Heart right ventricle (tissue), 16 donors: ENCODE measurements at regions not wholly inside any gene's neighbourhood (a gene's known extent, or its start where the extent isn't known, plus 50 kb on each side); places are given as distances from the start of the nearest gene placed in this dataset.

ENCODE experiments used
- ATAC-seq, 8 donors: fragments of 200-7000 bp; cut with Tn5 transposase; one replicate each; pipeline ENCODE4 v1.9.1; 2020; ENCODE audit warnings: mild to moderate bottlenecking in 8 of 8, moderate library complexity in 8 of 8, moderate number of reproducible peaks in 1 of 8
- DNase-seq, 2 donors: peaks; one replicate each; pipeline ENCODE4 v3.0.0-alpha.2; 2020
- H3K27ac ChIP-seq, 10 donors: fragments of 200-600 bp; sonication (generic) in 2 of 10; one replicate each; pipeline versions ENCODE4 v1.5.0 to v1.8.0; 2020 to 2022; ENCODE audit warnings: mild to moderate bottlenecking in 3 of 10
- H3K27me3 ChIP-seq, 7 donors: fragments of 200-600 bp; one replicate each; pipeline ENCODE4 v1.8.0; 2021 to 2022; ENCODE audit warnings: mild to moderate bottlenecking in 2 of 7
- H3K36me3 ChIP-seq, 9 donors: fragments of 200-600 bp; sonication (generic) in 1 of 9; one replicate each; pipeline versions ENCODE4 v1.5.0 to v1.8.0; 2020 to 2022; ENCODE audit warnings: mild to moderate bottlenecking in 2 of 9
- H3K4me1 ChIP-seq, 9 donors: fragments of 200-600 bp; sonication (generic) in 1 of 9; one replicate each; pipeline versions ENCODE4 v1.5.0 to v1.8.0; 2020 to 2022; ENCODE audit warnings: mild to moderate bottlenecking in 4 of 9
- H3K4me3 ChIP-seq, 10 donors: fragments of 200-600 bp; sonication (generic) in 2 of 10; one replicate each; pipeline versions ENCODE4 v1.5.0 to v1.8.0; 2020 to 2022; ENCODE audit warnings: mild to moderate bottlenecking in 7 of 10, moderate library complexity in 2 of 10
- H3K9me3 ChIP-seq, 11 donors: fragments of 200-600 bp in 10 of 11; sonication (generic) in 2 of 11; one replicate each; pipeline versions ENCODE4 v1.5.0 to v1.8.0; 2013 to 2022; ENCODE audit warnings: mild to moderate bottlenecking in 2 of 11, control low read depth in 1 of 11, moderate library complexity in 1 of 11
- WGBS, 2 donors: extraction: QIAGEN DNeasy Blood & Tissue Kit; methylation state at CpG; one replicate each; pipeline ENCODE4 v1.1.7; 2013; ENCODE audit warnings: inconsistent platforms in 1 of 2; 5-methylcytosine and 5-hydroxymethylcytosine counted together
- intact Hi-C, 10 donors: fragments of 100-400 bp; cut with DNase I; formaldehyde crosslinking; loops; one replicate each; pipeline versions ENCODE4 v1.11.1 to v1.14.2; 2022
- TF ChIP-seq, protein P1 (sequence below), 9 donors: fragments of 200-600 bp; sonication (generic) in 2 of 9; IDR thresholded peaks; one replicate each; pipeline versions ENCODE4 v1.5.0 to v1.8.0; 2021 to 2022; ENCODE audit warnings: antibody characterized with exemption in 9 of 9, mild to moderate bottlenecking in 5 of 9, moderate library complexity in 1 of 9
- donor health status: Arrhythmogenic right ventricular cardiomyopathy.
- donor health status: ischemic (EF 13 %, LVEDD 7.1; RV severe dilation, severe dysfunction).
- donor health status: healthy with polysubstance abuse.
- donor health status: DM: no; HTN: yes; CAD: no.
- donor health status: DM: no; HTN: no; CAD: no.
- donor health status: ischemic (EF 25% LVEDD 6.9; RV normal size, moderate dysfunction).
- donor health status: ischemic (EF 25% LVEDD 5.7; RV mildly dilated, moderate dysfunction).
- donor health status: healthy.
- donor health status: DM: yes; HTN: yes; CAD: no.
- donor health status: Ischemic cardiomyopathy.
- donor health status: ischemic (EF 35%, LVEDD 5.7; RV mildly dilated, moderate dysfunction).
- donor health status: nonischemic (EF 11% LVEDD 7.7; RV severe dilation, severe dysfunction).
- donor health status: DM: yes; HTN: yes; CAD: no.
- donor health status: PGD.
- donor health status: ischemic (EF 29% LVEDD 5.4; RV normal size, mild dysfunction).
- donor health status: nonischemic (EF 23%, LVEDD 6.1; RV moderate dilation, normal function).

DNA sequence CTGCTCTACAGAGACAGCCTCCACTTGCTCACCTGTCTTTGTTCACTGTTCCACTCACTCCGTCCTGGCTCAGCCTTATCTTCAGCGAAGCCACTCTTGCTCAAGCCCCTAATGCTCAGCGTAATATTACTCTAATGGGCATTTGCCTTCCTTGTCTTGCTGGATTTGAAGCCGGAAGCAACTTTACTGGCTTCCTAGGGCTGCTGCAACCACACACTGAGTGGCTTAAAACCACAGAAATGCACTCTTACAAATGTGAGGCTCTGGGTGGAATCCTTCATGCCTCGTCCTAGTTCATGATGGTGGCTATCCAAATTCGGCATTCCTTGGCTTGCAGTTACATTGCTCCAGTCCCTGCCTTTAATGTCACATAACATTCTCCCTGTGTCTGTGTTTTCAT, 85.5 kb upstream of the MARCHF11 start:
- H3K4me1 ChIP-seq: no peaks in the 10 kb centered on the region
- intact Hi-C loops: no loop called here
- H3K9me3 ChIP-seq: no peaks in the 10 kb centered on the region
- H3K27me3 ChIP-seq: no peaks in the 10 kb centered on the region
- WGBS, 2 donors: 86 to 88% methylated on average over 6 of the region's 6 CpGs
- H3K36me3 ChIP-seq: no peaks in the 10 kb centered on the region
- no peak overlapping the region for H3K4me3 ChIP-seq
- TF ChIP-seq, protein P1, sequence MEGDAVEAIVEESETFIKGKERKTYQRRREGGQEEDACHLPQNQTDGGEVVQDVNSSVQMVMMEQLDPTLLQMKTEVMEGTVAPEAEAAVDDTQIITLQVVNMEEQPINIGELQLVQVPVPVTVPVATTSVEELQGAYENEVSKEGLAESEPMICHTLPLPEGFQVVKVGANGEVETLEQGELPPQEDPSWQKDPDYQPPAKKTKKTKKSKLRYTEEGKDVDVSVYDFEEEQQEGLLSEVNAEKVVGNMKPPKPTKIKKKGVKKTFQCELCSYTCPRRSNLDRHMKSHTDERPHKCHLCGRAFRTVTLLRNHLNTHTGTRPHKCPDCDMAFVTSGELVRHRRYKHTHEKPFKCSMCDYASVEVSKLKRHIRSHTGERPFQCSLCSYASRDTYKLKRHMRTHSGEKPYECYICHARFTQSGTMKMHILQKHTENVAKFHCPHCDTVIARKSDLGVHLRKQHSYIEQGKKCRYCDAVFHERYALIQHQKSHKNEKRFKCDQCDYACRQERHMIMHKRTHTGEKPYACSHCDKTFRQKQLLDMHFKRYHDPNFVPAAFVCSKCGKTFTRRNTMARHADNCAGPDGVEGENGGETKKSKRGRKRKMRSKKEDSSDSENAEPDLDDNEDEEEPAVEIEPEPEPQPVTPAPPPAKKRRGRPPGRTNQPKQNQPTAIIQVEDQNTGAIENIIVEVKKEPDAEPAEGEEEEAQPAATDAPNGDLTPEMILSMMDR (IDR thresholded peaks at IDR 0.05): no peak
- no peak overlapping the region for H3K27ac ChIP-seq
- ATAC-seq: no peak
- DNase-seq: no peak

DNA sequence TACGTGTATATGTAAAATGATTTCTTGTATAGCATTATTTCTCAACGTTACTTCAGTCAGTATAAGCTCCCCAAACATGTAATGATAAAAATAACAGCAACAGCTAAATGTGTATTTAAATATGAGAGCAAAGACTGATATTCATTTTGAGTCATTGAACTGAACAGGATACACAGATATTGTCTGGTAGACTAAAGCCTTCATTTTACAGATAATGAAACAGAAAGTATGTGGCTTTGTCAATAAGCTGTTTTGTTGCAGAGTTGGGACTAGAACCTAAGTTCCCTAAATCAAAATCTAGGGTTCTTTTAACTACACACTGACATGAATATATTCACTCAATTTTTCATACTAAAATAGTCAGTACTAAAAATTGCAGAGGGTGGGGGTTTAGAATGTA, 80.4 kb upstream of the MARCHF11 start:
- TF ChIP-seq, protein P1 (IDR thresholded peaks at IDR 0.05): no peak

DNA sequence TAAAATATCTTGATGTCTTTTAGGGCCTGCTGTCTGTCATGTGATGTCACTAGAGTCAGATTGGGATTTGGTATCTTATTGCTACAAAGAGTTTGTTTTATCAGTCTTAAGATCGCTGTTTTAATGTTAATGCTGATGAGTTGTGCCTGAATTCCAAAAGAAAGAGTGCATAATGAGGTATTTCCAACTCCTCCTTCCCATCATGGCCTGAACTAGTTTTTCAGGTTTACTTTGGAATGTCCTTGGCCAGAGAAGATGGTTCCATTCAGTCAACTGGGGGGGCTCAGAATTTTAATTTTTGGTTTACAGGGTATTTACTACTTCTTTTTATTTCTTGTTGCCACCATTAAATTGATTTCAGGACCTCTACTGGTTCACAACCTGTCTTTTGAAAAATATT, 74.3 kb upstream of the MARCHF11 start:
- Histone ChIP-seq H3K27ac (no peak overlapping the region), H3K4me1 (no peaks in the 10 kb centered on the region), H3K4me3 (no peak overlapping the region), H3K9me3 (peaks cover 0 to 37% (median 14%) of the 10 kb centered on the region in 11 donors), H3K27me3 (no peaks in the 10 kb centered on the region), H3K36me3 (no peaks in the 10 kb centered on the region)
- ATAC-seq (no peak), DNase-seq (no peak)
- TF ChIP-seq, protein P1 (IDR thresholded peaks at IDR 0.05): no peak
- WGBS, 2 donors: 79 to 86% methylated on average over 1 of the region's 1 CpG
- intact Hi-C loops: no loop called here

More for the DNA sequence above, 80.4 kb upstream of the MARCHF11 start:
- intact Hi-C loops: no loop called here
- Histone ChIP-seq H3K36me3 (no peaks in the 10 kb centered on the region), H3K4me3 (no peak overlapping the region), H3K27me3 (no peaks in the 10 kb centered on the region), H3K4me1 (no peaks in the 10 kb centered on the region), H3K27ac (no peak overlapping the region), H3K9me3 (no peaks in the 10 kb centered on the region)
- WGBS, 2 donors: 75% methylated on average over 2 of the region's 2 CpGs
- DNase-seq (no peak), ATAC-seq (no peak)

DNA sequence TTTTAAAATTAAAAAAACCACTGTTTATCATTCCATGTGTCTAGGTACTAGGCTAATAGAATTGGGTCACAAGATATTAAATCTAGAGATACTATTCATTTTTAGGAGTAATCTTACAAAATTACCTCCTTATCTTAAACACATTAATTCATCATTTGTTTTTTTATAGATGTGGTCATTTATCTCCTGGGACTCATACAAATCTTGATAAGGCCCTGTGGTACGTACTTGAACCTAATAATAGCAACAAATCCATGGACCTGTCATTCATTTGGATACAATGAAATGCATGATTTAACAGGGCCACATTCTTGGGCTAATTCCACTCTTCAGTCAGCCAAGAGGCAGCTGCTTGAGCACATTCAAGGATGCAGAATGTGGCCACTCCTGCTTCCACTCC, 66.4 kb upstream of the MARCHF11 start:
- ATAC-seq (no peak), DNase-seq (no peak)
- 0 to 6% methylated on average over 1 of the region's 1 CpG for WGBS, 2 donors
- intact Hi-C loops: no loop called here
- TF ChIP-seq, protein P1 (IDR thresholded peaks at IDR 0.05): no peak
- Histone ChIP-seq H3K36me3 (no peaks in the 10 kb centered on the region), H3K27ac (no peak overlapping the region), H3K9me3 (peaks cover 0 to 20% (median 4%) of the 10 kb centered on the region in 11 donors), H3K4me3 (no peak overlapping the region), H3K4me1 (peaks cover 0 to 8% (median 0%) of the 10 kb centered on the region in 9 donors), H3K27me3 (no peaks in the 10 kb centered on the region)
